GM18517 (cell line): ENCODE measurements at regions not wholly inside any gene's neighbourhood (a gene's known extent, or its start where the extent isn't known, plus 50 kb on each side); places are given as distances from the start of the nearest gene placed in this dataset.

ENCODE experiments used
- ATAC-seq: cut with Tn5 transposase; IDR thresholded peaks from one replicate; pipeline ENCODE4 v1.9.1; 2021; ENCODE audit warnings: mild to moderate bottlenecking, moderate library complexity; ENCODE audit not compliant: unreplicated experiment

DNA sequence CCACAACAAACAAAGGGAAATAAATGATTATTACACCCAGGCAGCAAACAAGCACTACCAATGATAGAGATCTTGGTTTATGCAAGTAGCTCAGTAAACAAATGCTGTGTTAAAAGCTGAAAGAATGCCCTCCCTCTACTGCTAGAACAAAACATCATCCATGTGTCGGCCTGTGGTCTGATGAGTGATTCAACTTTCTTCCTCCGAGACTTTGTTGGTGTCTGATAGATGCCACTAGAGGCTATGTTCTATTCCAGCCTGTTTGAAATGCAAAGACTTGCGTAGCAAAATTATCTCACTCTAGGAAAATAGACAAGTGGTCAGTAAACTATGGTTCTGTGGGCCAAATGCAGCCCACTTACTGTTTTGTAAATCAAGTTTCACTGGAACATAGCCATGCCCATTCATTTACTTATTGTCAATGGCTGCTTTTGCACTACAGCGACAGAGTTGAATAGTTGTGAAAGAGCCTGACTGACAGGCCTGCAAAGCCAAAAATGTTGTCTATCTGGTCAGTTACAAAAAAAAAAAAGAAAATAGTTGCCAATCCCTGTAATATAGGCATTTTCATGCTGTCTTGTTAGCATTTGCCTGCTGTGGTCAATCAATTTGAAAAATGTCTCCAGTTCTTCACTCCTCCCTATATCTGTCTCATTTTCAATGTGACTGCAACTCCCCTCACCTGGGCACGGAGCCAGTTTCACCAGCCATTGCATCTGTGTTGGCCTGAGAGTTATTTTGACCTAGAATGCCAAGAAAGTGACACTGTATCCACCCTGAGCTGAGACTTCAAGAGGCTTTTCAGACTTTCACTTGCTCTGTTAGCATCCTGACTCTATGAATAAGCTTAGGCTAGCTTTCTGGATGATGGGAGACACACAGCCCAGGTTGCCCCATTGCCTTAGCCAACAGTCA lies 544.6 kb upstream of the BTBD3 start:
- no peak for ATAC-seq

DNA sequence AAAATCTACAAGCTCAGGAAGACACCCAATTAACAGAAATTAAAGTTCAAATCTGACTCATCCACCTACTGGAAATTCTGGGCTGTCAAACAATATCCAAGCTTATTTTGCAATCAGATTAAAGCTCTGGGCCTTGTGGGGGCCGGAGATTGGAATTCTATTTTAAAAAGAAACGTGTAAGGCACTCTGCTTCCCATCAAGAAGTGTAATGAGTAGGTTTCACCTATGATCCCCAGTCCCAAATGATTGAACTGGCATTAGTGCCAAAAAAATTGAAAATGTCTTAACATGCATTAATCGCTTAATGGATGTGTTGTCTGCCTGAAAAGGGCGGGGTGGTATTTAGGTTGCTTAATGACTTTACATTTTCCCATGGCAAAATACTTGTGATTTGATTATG lies 542.4 kb upstream of the BTBD3 start:
- ATAC-seq = no peak

DNA sequence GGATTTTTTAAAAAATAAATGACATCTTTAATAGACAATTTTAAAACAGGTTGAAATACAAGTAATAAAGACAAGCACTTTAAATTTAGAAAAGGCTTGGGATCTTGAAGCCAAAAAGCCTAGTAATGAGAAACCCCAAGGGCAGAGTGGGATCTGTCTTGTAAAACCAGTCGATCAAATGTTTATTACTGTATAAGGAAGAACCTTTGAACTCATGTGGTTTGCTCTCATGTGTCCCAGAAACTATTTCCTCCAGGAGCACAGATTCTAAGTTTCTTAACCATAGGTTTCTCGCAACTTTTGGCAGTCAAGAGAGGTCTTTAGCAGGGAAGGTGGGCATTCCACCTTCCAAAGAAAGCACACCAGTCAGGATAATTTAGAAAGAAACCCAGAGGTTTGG lies 541.7 kb upstream of the BTBD3 start:
- no peak for ATAC-seq

DNA sequence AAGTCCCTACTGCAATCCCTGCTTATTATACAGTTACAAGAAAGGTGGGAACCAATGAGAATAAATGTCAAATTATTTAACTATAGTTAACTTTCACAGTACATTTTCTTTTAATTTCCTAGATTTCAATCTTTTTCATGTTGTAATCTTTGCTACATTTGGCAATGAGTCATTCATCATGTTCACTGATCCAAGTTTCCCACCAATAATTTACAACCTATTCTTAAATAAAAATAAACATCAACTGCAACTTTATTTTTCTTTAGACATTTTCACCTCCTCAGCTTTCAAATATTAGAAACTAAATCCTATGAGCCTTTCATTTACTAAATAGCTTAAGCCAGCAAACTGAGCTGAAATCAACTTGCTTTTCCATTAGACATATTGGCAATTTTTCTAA lies 541.3 kb upstream of the BTBD3 start:
- ATAC-seq = no peak

DNA sequence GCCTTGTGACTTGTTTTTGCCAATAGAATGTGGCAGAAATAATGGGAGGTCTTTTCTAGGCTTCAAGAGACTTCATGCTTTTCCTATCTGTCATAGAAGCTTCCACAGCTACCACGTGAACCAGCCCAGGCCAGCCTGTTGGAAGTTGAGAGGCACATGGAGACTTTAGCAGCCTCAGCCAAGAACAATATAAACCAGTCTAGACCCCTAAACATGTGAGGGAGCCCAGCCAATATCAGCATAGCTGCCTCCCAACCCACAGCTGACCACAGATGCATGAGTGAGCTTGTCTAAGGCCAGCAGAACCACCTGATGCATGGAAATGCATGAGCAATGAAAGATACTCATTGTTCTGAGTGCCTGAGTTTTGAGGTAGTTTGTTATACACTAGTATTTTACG lies 540.7 kb upstream of the BTBD3 start:
- no peak for ATAC-seq

DNA sequence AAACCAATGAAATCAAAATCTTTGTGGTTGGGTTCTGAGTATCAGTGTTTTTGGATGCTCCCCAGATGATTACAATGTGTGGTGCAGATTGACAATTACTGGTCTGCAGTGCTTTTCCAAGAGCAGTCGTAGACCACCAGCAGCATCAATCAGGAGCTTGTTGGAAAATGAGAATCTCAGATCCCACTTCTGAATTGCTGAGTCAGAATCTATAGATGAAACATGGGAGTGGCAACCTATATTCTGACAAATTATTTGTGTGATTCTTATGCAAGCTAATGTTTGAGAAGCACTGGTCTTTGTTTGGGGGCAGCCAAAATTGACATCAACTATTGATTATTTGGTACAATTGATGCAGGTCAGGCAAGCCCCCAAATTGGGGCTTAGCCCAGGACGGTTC lies 539.9 kb upstream of the BTBD3 start:
- ATAC-seq = no peak

DNA sequence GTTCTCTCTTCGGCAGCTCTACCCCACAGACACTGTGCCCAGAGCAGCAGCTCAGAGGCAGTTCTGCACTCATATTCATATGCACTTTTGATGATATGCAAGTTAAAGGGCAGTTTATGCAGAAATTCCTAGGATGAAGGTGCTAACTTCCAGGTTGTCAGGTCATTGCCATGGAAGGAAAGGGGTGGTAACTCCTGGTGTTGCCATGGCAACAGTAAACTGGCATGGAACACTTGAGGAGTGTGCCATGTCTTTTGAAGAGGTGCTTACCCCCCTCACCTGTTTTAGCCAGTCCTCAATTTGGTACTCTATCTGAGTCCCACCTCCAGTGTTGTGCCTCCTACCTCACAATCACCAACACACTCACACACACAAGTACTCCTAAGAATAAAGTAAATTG lies 539.4 kb upstream of the BTBD3 start:
- no peak for ATAC-seq

DNA sequence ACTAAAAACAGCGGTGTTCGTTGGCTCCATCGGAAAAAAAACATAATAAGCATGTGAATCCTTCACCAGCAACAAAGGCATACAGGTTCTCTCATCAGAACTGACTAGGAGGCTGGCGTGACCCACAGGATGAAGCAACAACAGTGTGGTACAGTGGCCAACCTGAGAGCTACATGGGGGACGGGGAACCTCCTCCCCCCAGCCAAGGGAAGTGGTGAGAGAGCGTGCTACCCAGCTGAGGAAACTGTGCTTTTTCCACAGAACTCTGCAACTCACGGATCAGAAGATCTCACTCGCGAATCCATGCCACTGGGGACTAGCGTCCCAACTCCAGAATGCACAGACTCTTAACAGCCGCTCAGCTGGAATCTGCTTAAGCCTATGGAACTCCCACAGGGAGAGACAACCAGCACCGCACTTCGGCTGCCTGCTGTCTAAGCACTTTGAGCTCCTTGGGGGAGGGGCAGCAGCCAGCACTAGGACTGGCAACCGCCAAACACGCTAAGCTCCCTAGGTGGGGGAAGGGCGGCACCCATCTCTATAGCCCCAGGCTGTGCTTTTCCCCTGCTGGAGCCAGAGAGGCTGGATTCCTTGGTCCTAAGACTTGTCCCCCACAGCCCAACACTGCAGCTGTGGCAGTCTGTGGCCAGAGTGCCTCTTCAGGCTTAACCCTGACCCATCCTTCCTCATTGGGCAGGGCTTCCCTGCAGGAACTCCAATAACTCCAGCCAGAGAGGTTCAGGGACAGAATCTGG lies 538.3 kb upstream of the BTBD3 start:
- no peak for ATAC-seq

DNA sequence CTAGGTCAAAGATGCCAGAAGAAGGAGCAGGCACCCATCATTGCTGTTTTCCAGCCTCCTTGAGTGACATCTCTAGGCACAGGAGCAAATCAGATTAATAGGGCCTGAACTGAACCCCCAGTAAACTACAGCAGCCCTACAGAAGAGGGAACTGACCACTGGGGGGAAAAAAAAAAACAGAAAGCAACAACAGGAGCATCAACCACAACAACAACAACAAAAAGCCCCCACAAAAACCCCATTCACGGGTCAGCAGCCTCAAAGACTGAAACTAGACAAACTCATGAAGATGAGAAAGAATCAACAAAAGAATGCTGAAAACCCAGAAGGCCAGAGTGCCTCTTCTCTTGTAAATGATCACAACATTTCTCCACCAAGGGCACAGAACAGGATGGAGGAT lies 537.4 kb upstream of the BTBD3 start:
- no peak for ATAC-seq

DNA sequence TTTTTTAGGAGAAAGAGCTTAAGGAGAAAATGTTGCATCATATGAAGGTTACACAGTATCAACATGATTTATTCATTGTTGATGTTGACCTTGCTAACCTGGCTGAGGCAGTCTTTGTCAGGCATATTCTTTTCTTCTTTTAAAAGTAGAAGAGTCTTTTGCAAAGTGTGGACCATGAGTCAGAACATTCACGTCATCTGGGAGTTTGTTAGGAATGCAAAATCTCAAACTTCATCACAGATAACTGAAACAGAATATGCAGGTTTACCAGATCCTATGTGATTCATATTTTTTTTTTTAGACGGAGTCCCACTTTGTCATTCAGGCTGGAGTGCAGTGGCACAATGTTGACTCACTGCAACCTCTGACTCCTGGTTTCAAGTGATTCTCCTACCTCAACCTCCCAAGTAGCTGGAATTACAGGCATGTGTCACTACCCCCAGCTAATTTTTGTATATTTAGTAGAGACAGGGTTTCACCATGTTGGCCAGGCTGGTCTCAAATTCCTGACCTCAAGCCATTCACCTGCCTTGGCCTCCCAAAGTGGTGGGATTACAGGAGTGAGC lies 530.4 kb upstream of the BTBD3 start:
- ATAC-seq = no peak

DNA sequence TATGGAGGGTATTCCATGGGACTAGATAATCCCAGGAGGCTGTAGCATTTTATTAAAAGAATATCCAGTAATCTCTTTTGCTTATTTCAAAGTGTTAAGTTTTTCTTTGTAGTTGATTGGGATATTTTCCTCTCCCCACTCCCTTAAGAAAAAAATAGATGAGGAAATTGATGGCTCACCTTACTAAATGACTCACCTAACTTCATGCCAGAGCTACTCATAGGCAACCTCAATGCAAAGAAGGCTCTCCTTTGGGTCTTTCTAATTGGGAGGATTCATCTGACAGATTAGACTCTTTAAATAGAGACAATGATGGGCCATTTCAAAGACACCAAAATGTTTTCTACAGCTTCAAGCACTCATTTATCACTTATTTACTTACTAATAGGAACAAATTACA lies 528.5 kb upstream of the BTBD3 start:
- ATAC-seq = no peak

DNA sequence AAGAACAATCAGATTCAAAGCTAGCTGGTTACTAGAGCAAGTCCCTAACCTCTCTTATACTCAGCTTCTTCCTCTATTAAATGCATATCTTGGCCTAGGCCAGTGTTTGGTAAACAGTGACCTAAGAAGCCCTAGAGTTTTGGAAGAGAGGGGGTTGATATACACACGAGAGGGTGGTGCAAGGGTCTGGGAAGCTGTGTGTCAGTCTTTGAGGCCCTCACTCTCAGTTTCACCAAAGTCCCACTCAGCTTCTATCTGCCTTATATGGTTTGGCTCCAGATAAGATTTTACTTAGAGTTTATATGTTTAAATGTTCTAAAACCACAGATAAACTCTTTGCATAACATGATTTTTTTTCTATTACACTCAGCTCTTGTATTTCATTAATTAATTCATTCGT lies 526.1 kb upstream of the BTBD3 start:
- ATAC-seq = no peak

DNA sequence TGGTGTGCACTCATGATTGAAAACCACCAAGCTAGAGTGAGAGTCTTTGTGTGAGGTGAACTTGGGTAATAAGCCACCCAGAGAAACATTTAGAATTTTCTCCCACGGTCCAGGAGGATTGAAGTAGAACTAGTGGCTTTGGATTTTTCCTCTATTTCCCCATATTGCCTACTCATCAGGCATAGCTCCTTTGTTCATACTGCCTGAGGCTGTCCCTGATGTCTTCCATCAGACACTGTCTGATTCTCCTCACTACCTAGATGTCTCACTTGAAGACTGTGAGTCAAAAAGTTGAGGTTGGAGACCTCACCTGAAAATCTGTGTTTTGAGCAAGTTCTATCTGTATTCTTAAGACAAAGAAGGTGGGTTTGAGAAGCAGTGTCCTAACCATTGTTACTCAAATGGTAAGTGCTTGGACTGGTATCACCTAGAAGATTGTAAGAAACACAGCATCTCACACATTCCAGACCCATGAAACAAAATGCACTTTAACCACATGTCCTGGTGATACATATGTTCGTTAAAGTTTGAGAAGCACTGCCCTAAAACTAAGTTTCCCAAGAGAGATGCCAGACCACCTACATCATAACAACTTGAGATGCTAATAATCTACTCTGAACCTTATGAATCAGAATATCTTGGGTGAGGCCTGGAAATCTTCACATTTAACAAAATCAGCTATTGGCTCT lies 523.4 kb upstream of the BTBD3 start:
- no peak for ATAC-seq

DNA sequence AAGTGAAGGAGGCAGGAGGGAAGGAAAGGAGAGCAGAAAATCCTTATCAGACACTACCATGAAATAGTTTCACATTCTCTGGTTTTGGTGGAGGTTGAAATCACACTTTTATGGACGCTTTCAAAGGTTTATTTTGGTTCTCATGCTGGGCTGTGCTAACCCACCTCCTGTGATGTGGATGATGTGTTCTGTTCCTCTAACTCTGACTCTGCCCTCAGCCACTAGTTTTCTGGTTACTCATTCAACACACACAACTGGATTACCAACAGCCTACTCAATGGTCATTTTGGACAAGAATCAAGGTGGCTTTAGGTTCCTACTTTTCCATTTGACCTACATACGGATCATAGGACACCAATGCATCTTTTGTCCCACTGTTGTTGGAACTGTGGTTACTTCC lies 522.1 kb upstream of the BTBD3 start:
- ATAC-seq = no peak

DNA sequence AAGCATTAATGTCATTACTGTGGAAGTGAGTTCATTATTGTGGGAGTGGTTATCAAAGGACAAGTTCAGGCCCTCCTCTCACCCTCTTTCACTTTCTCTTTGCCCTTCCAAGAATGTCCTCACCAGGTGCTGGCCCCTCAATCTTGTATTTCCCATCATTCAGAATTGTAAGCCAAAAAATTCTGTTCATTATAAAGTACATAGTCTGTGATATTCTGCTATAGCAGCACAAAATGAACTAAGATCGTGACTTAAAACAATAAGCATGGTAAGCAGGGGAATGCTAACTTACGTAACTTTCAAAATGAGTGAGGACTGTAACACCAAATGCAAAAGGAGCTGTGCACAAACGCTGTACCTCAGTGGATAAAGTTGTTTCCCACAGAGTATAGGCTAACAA lies 515.7 kb upstream of the BTBD3 start:
- ATAC-seq = no peak

DNA sequence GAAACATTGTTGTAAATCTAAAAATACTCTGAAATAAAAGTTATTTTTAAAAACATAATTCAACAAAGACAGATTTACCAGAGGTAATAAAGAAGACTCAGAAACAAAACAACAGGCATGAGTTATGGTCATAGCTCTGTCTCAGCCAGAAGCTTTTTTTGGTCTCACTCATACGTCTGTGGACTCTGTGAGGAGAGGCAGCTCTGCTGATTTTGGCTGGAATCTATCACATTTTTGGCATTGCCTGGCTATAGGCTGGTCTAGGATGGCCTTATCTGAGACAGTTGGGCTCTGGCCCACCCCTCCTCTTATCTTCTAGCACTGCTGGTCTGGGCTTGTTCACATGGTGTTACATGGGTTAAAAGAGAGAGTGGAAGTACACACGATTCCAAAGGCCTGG lies 514.0 kb upstream of the BTBD3 start:
- no peak for ATAC-seq

DNA sequence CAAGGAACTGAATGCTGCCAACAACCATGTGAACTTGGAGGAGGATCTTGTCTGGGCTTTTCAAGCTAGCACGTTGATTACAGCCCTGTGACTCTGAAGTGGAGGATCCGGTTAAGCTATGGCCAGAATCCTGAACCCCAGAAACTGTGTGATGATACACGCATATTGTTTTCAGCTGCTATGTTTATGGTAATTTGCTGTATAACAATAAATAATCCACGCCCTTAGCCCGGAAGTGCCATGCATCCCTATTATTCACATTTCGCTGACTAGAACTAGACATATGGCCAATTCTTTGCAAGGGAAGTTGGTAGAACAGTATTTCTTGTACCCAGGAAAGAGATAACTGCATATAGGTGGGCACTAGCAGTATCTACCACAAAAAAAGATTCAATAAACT lies 510.8 kb upstream of the BTBD3 start:
- no peak for ATAC-seq

DNA sequence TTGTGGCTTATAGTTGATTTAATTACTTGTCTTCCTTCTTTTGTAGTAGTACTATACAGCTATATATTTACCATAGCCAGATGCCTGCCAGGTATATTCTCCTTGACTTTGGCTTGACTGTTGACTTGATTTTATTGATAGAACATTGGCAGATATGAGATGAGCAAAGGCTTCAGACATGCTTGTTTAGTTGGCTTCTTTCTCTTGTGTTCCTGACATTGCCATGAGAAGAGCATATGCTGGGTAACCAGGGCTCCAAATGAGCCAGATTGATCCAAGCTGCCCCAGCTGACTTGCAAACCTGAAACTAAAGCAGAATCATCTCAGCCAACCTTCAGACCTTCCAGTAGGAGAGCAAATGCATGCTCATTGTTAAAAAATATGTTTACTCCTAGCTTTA lies 508.1 kb upstream of the BTBD3 start:
- ATAC-seq = no peak

DNA sequence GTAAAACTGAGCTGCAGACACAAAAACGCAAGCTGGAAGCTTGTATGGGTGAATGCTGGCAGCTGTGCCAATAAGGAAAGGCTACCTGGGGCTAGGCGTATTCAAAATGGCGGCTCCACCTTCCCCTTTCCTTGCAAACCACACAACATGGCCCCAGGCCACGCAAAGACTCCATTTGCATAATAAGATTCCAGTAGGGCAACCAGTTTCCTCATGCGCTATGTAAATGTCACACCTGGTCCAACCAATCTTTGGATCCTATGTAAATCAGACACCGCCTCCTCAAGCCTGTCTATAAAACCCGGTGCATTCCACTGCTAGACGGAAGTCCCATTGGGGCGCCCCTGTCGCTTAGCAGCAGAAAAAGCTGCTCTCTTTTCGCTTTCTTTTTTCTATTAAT lies 505.9 kb upstream of the BTBD3 start:
- ATAC-seq = no peak

DNA sequence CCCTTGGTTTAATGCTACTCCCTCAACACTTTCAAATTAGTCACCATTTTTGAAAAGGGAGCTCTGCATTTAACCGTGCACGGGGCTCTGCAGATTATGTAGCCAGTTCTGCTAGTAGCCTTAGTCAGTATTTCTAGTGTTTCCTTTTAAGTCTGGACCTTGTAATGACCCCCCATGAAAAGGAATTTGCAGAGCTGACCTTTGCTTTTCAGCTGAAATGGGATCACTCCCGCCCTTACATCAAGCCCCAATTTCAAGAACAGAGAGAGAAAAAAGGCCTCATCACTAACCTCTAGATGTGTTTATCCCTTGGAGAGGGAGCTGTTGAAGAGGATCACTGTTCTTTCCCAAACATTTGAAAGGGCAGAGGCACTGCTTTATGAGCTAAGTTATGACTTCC lies 490.7 kb upstream of the BTBD3 start:
- ATAC-seq = no peak

DNA sequence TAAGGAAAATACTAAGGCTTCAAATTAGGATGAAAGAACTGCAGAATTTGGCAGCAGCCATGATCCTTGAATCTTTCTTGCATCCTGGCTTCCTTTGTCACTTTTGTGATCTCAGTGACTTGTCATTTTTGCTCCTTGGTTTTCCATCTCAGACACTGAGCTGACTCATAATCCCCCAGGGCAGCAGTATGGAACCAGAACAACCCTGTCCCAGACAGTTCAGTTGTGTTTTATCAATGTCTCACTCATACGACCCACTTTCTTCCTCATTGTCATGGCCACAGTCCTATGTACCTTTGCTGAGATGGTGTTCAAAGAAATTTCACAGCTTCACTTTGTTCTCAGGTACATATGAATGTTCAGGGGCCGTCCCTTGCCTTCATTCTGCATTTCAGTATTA lies 488.5 kb upstream of the BTBD3 start:
- ATAC-seq = no peak
